ENCODE measurements at regions not wholly inside any gene's neighbourhood (a gene's known extent, or its start where the extent isn't known, plus 50 kb on each side); places are given as distances from the start of the nearest gene placed in this dataset.

GRCh38 chr3:59285560-59285959, 235.7 kb upstream of the CFAP20DC start:
- TF ChIP-seq RAD21 (IDR thresholded peaks at IDR 0.05) (no peak), JUND (IDR thresholded peaks at IDR 0.05) (no peak), CTCF (IDR thresholded peaks at IDR 0.05; ENCODE audit: low read depth, low read length, missing input control) (no peak), EGR1 (IDR thresholded peaks at IDR 0.05; ENCODE audit: low read depth in 2 of 2) (no peak), MAX (IDR thresholded peaks at IDR 0.05) (no peak), NR2F2 (IDR thresholded peaks at IDR 0.05) (no peak), SP1 (IDR thresholded peaks at IDR 0.05) (no peak), TAF1 (conservative IDR thresholded peaks at IDR 0.05) (no peak), FOXA1 (IDR thresholded peaks at IDR 0.05) (no peak), YY1 (IDR thresholded peaks at IDR 0.05) (no peak), GABPA (IDR thresholded peaks at IDR 0.05 in 1 of 2, conservative IDR thresholded peaks at IDR 0.05 in 1 of 2) (no peak)
- TF ChIP-seq, protein P1, sequence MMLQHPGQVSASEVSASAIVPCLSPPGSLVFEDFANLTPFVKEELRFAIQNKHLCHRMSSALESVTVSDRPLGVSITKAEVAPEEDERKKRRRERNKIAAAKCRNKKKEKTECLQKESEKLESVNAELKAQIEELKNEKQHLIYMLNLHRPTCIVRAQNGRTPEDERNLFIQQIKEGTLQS (IDR thresholded peaks at IDR 0.05), result no peak
- TF ChIP-seq, protein P2, sequence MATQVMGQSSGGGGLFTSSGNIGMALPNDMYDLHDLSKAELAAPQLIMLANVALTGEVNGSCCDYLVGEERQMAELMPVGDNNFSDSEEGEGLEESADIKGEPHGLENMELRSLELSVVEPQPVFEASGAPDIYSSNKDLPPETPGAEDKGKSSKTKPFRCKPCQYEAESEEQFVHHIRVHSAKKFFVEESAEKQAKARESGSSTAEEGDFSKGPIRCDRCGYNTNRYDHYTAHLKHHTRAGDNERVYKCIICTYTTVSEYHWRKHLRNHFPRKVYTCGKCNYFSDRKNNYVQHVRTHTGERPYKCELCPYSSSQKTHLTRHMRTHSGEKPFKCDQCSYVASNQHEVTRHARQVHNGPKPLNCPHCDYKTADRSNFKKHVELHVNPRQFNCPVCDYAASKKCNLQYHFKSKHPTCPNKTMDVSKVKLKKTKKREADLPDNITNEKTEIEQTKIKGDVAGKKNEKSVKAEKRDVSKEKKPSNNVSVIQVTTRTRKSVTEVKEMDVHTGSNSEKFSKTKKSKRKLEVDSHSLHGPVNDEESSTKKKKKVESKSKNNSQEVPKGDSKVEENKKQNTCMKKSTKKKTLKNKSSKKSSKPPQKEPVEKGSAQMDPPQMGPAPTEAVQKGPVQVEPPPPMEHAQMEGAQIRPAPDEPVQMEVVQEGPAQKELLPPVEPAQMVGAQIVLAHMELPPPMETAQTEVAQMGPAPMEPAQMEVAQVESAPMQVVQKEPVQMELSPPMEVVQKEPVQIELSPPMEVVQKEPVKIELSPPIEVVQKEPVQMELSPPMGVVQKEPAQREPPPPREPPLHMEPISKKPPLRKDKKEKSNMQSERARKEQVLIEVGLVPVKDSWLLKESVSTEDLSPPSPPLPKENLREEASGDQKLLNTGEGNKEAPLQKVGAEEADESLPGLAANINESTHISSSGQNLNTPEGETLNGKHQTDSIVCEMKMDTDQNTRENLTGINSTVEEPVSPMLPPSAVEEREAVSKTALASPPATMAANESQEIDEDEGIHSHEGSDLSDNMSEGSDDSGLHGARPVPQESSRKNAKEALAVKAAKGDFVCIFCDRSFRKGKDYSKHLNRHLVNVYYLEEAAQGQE (IDR thresholded peaks at IDR 0.05), result no peak
